Fibroblast of skin of right biceps (primary cell): ENCODE measurements at regions not wholly inside any gene's neighbourhood (a gene's known extent, or its start where the extent isn't known, plus 50 kb on each side); places are given as distances from the start of the nearest gene placed in this dataset.
A peak's percentile ranks its signal among the peaks of the same experiment; 100 is the strongest.

Experiments used
- DNase-seq: peaks from one replicate; pipeline ENCODE4 v3.0.0-alpha.2; 2013

DNA sequence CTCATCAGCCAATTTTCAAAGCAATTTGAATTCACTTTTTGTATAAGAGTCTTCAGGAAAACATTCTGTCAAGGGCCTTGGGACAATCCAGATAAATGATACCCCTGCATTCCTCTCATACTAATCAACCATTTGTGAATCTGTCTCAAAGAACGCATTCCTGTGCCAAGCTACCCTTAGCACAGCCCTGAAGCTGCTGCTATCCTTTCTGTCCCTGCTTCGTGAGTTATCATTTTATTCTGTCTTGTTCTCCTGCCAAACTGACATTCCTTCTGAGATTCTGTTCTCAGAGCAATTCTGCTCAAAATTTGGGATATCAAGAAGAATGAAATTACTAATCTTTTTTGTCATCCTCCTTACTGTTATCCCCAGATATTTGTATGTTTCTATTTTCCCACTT lies 213.9 kb upstream of the STXBP5 start:
- DNase-seq = peak; percentile 88

DNA sequence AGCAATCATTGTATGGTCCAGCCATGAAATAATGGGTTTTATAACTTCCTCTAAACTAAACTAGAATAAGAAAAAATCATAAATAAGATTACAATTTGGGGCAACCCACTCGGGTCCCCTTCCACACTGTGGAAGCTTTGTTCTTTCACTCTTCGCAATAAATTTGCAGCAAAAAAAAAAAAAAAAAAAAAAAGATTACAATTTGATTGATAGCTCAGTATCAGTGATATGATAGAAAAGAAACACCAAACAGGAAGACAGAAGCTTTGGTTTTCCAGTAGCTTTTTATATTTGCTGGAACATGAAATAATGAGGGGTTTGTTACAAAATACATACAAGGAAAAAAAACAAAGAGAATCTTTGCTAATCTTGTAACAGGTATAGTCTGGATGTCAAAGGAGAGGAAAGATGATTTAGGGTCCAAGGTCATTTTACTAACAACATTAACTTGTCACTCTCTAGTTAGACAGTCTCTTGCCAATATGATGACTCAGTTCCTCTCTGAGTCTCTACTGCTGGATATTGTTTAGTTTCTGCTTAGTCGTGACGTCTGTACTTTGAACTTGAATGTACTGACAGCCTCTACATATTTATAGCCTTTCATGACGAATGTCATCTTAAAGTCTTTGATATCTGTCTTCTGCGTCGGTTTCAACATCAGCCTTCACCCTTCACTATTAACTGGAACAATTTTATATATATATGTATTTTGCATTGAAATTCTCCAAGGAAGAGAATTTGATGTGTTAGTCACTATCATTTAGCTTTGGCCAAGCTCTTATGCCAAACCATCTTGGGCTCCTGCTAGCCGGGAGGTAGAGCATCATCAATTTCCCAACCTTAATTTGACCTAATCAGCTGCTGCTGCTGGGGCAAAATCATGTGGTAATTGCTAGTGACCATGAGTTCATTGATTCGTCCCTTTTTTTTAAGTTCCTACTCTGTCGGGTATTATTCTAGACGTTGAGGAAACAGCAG lies 213.1 kb upstream of the STXBP5 start:
- DNase-seq = peak; percentile 85

DNA sequence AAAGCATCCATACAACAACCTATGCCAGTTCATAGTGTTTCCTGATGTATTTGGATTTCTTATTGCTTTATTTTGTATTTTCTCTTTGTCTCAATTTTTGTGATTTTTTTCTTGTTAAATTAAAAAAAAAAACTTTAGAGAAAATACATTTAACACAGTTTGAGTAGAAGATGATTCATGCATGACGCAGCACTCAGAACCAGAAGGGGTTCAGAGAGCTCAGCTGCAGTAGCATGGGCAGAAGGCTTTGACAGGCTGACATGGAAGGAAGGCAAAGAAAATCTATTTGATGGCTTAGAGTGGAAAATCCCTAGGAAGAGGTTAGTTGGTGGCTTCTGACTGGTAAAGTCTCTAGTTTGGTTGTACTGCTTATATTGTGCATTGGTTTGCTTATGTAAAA lies 207.2 kb upstream of the STXBP5 start:
- DNase-seq = peak; percentile 73

DNA sequence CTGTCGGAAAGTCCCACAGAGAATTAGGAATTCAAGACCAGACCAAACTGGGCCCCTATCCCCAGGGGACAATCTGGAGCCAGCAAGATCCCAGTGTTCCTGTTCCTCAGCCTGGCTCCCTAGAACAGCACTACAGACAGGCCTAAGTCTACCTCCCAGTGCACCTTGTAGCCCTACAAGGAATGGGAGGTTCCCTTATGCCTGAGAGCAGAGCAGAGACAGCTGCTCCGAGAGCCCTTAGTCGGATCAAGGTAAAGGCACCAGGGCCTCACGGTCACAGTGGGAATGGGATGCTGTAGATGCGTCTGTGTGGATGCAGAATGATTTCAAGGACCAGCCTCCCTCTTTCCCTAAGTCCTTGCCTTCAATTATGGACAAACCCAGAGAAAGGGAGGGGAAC lies 204.5 kb upstream of the STXBP5 start:
- DNase-seq = no peak

DNA sequence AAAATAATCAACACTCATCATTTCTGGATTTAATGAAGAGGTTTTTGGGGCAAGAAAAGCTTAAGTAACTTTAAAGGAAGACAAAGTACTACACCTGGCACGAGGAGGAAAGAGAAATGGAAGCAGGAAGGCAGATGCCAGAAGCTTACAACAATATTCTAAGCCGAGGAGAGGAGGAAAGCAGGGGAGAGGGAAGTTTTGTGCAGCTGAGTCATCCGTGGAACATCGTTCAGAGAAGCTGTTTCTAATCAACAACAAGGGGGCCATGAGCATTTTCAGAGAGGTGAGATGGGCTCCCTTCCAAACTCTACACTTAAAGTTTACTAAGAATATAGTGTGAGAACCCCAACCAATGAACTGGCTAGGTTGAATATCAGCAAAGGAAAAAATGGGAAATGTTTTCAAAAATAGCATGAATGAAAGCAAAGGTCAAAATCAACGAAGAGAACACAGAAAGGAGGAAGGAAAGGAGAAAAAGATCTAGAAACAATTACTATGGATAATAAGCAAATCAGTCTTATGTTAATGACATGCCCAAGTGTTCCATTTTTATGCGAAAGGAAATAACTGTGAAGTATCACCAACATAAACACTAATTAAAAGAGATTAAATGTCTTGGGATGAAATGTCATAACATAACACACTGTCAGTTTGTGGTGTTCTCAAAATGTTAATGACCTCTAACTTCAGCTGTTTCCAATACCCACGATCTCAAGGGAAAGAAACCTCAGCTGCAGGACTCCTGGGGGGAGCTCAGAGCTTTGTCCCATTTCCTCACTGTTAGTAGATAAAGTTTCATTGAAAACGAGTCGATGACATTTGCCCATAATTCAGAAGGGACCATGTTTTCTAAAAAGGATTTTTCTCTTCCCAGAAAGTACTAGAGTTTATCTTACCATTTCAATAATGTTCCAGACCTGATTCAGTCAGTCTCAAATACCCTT lies 203.4 kb upstream of the STXBP5 start:
- DNase-seq = peak; percentile 87

DNA sequence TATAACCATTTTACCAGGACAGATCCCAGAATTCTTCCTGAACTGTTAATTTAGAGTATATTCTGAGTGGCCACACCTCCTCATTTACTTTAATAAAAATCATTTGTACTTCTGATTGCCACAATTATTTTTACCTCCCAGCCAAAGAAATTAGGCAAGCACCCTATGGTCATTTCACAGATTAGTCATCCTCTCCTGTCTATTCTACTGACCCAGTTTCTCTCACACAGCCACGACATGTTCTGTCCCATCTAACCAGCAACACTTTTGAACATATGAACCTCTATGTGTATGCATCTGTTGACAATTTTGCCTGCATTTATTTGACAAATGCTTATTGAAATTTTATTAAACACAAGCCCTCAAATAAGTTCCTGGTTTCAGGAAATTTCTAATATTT lies 202.6 kb upstream of the STXBP5 start:
- DNase-seq = peak; percentile 12

DNA sequence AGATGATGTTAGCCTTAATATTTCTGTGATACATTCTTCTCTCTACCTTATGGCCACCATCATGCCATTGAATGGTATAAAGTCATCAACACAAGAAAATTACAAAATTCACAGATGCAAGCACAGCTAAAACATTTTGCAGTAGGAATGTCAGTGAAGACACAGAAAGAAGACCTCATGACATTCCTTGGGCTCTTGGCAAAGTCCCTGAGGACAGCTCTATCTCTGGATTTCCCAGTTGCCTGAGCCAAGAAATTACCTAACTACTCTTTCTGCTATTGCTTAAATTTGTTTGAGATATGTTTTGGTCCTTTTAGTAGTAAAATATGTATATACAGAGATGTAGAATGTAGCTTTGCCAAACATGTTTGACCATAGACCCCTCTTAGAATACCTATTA lies 201.0 kb upstream of the STXBP5 start:
- DNase-seq = peak; percentile 5

DNA sequence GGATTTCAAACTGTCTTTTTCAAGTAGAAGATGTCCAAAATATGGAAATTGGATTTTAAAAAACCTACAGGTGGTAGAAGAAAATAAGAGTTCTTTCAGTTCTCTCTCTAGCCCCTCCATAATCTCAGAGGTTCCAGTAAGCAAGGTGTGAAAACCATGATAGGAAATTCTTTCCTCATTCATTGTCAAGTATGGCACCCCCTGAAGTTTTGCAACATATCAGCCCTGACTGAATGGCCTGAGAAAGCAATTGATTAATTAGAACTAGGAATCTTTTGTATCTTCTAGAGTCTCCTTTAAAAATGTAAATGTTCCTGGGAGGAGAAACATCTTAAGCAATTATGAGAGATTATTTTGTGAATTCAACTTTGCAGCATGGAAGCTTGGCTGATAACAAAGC lies 198.7 kb upstream of the STXBP5 start:
- DNase-seq = no peak

DNA sequence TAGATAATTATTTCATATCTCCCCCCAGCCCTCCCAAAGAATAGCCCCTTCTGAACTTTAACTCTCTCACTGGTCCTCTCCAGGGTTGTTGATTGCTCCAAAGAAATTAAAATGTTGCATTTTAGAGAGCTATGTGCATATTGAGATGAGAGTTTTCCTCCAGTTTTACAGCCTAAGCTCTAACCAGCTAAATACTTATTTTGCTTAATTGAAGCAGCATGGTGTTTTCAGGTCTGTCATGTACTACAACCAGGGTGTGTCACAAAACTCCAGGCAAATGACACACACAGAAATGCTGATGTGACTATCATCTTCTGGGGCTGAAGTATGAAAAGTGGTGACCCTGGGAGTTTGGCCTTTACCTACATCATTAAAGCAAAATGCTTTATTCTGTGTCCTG lies 196.8 kb upstream of the STXBP5 start:
- DNase-seq = no peak

DNA sequence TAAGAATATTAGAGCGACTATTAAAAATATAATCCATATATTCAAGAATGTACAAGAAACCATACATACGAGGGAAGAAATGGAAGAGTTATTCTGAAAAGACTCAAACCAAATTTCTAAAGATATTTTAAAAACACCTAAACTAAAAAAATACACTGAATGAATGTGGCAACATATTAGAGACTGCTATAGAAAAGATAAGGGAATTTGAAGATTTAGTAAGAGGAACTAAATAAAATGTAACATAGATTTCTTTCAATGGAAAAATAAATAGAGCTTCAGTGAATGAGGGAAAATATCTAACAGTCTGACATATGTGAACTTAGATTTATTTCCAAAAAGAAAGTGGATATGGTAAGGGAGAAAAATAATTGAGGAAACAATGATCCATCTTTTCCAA lies 194.9 kb upstream of the STXBP5 start:
- no peak for DNase-seq

DNA sequence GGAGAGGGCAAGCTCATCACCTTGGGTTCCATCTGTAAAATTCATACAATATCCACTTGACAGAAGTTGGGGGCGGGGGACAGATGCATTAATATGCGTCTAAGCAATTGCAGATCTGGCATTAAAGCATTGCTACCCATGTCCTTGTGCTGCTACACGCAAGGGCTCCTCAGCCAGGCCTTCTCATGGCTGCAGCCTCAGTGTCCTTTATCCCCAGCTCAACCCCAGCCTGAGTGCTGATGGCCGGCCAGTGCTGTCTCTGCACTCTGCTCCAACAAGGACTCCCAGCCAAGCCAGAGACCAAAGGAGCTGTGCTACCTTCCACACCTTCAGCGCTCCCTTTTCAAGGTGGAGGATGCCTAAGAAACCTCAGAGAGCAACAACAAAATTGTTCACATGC lies 188.5 kb upstream of the STXBP5 start:
- DNase-seq = no peak

DNA sequence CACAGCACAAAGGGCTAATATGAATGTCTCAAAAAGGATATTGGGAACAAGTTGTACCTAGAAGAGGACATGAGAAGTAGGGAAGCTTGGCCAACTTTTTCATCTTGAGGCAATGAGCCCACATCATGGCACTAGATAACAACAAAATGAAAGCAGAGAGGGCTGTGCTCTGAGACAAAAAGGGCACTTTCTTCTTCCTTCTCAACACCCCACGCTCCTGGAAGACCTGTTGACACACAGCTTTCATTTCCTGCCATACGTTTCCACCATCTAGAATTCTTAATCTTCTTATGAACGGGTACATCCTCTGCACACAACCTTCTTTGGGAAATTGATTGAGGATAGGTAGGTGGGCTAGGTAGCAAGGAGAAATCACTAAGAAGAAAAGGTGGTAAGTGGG lies 187.8 kb upstream of the STXBP5 start:
- no peak for DNase-seq

DNA sequence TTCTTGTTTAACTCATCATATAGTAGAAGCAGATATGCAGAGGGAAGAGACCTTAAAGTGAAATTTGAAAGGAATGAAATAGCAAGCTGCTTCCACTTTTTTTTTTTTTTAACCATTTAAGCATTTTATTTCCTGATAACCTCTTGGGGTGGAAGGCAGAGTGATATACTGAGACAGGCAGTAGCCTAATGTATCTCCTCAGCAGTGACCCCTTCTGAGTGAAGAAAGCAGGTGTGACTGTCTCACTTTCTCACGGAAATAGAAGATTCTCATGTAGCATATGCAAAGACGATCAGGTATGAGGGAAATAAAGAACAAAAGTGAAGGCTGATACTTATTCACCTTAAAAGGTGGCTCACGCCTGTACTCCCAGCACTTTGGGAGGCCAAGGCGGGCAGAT lies 187.1 kb upstream of the STXBP5 start:
- no peak for DNase-seq

DNA sequence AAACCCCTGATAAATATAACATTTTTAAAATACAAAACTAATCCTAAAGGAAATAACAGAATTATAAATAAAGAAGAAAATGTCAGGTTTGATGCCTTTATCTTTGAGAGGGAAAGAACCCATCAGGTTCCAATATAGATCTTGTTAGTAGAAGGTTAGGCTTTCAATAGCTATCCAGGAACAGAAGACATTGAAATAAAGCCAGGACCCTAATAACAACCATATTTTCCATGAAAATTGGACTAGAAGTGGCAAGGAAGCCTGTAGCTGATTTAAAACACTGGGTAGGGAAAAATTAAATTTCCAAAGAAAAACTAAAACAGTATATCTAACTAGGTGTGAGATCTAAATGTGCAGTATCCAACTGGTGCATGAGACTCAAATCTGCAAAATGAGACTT lies 185.2 kb upstream of the STXBP5 start:
- DNase-seq = no peak

DNA sequence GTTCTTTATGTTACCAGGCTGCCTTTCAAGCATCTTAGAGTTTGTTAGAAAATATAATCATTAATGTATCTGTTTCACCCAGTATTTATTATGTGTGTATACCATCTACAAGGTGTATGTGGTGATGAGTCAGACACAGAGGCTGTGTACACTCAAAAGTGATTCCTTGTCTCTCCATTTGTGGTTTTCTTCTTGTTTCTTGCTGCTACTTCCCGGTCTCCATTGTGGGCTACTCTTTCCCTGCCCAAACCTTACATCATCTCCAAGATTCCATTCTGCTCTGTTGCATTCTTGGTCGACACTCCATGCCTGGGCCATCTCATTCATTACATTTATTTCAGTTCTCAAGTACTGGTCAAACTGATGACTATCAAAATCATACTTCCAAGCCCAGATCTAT lies 182.2 kb upstream of the STXBP5 start:
- DNase-seq = peak; percentile 66

DNA sequence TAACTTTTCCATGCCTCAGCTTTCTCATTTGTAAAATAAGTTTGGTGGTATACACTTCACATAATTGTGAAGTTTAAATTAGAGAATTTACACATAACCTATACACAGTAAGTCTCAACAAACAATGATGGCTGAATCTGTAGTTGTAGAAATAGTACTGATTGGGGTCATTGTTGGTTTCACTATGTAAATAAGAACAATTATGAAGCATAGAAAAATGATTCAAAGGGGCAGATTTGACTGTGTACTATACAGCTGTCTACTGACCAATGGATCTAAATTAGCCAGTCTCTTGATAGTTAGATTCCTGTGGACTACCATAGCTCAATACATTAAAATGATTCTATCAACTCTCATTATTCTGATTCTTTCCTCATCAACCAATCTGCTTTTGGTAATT lies 181.1 kb upstream of the STXBP5 start:
- DNase-seq = no peak

DNA sequence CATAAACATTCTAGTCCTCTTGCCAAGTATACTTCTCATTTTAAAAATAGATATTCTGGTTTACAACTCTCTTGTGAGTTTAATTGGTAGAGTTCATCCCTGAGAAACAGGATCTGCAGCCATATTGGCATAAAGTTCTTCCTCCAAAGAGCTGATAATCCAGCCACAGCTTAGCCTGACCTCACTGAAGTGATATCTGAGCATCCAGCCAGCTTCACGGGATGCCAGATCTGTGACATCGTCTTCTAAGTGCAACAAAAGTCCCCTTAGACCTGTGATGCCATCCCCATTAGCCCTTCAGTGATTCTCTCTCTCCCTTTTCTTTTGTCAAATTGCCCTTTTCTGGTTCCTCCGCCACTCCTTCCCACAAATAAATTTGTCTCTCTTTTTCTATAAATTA lies 180.6 kb upstream of the STXBP5 start:
- no peak for DNase-seq

DNA sequence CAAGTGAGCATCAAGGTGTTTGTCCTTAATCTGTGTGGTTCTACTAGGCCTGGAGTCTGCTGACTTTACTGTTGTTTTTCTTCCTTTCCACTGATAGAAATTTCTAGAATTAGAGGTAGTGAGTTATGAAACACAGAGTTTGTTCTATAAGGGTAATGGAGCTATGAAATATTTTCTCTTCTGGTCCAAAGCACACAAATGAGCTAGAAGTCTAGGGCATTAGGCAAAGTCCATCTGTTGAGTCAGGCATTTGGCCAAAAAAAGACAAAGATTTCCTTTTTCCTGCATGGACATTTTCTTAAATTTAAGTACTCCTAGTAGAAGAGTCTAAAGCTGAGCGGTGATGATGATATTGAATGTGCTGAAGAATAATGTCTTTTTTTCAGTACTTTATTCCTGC lies 174.3 kb upstream of the STXBP5 start:
- DNase-seq = no peak

DNA sequence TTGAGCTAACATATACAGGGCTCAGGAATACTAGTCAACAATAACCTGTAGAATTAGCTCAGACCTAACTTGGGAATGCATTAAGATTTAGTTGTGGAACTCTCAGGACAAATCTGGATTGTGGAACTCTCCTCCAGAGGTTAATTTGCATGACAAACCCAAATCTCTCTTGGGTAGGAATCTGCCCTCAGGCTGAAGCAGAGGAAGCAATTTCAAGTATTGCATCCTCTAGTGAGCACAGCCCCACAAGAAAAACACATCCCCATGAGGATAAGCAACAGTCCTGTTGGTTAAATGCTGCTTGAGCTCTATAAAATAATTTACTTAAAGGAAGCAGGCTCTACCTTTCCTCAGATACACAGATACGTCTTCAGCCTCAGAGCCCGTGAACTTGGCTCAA lies 170.9 kb upstream of the STXBP5 start:
- no peak for DNase-seq

DNA sequence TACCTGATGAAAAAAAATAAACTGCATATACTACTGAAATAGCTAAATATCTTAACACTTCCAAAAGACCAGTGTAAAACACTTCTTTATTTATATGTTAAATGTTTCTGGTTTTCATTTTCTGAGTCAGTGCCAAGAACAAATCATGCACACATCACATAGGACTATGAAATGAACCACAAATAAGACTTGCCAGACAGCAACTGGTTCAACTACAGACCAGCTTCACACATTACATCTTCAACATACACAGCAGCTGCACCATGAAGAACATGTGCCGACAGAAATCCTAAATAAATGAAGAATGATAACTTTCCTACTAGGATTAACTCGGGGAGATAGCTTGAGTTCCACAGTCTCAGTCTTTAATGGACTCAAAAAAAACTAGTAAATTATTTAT lies 168.3 kb upstream of the STXBP5 start:
- DNase-seq = peak; percentile 18

DNA sequence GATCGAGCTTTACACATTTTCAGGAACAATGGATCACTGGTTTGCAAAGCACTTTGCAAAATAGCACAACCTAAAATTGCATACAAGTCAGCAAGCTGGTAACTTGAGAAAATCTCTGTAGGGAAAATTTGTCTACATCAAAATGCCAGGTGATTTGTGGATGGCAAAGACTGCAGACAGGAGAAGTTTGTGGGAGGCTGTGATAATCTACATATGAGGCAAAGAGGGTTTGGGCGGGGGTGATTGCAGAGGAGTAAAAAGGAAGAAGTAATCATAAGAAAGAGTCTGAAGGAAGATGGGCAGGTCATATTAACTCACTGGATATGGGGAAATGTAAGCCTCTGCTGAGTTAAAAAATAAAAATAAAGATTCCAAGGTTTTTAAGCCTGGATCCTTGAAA lies 166.3 kb upstream of the STXBP5 start:
- no peak for DNase-seq

DNA sequence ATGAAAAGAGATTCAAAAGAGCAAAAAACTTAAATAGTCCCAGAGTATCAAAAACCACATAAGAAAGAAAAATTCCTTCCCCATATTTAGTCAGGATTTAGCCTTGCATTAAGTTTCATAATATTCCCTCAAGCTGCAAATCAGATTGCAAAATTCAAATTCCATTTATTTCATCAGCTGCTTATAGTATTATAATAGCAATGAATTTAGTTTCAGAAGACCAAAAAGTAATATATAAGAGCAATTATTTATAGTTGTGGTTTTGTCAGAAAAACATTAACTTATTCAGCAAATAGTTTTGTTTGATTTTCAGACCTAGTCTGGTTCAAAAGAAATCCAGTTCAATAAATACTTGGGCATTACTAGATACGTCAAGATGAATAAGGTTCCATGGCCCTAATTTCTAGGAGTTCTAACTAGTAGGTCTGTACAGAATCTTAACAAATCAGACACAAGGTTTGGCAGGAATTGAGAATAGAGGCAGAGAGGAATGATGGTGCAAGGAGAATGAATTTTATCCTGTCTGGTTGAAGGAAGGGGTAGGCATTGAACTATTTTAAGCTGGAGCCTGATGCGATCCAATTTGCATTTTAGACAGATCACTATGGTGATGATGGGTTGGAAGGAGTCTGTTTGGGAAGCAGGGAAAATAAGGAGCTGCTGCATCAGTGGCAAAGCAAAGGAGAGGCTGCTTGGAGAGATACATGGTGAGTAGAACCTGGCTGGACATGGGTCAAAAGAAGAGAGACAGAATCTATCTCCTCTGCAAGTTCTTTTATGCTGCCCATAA lies 163.9 kb upstream of the STXBP5 start:
- peak; percentile 81 for DNase-seq

DNA sequence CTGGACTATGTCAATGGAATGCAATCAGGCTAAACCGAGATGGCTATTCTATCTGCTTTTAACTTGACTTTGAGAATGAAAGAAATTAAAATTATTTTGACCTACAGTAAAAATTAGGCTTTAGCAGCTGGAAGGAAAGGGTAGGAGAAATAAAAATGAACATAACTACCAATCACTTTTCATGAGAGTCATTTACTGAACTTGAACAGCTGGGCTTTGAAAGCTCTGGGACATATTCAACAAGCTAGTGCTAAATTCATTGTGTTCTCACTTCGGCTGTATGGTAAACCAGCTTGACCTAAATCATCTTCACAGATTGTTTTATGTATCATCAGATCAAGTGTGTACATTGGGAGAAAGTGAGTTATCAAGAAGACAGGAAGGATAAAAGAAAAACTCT lies 161.5 kb upstream of the STXBP5 start:
- DNase-seq = no peak
